ENCODE measurements at regions not wholly inside any gene's neighbourhood (a gene's known extent, or its start where the extent isn't known, plus 50 kb on each side); places are given as distances from the start of the nearest gene placed in this dataset.
"Not testable (repeated sequence)": the region's sequence is repeated elsewhere in the genome, so short reads cannot be mapped to it uniquely, and the experiment has no call there.

- H3K4me3 ChIP-seq (ENCODE audit: low read depth, low read length): no peak overlapping the region
- no peak overlapping the region for H3K4me3 Mint-ChIP-seq (ENCODE audit: unreplicated experiment)
- no peak for DNase-seq
- H3K27ac Mint-ChIP-seq (ENCODE audit: unreplicated experiment): no peak overlapping the region
- no peaks in the 10 kb centered on the region for H3K4me1 ChIP-seq
- no peaks in the 10 kb centered on the region for H3K9me3 ChIP-seq
- intact Hi-C loops (cut with micrococcal nuclease; ENCODE audit: unreplicated experiment): no loop called here
- TF ChIP-seq CTCF (IDR thresholded peaks at IDR 0.05; ENCODE audit: insufficient read depth in 1 of 2, low read depth in 1 of 2, low read length in 1 of 2, severe bottlenecking in 1 of 2, unreplicated experiment in 1 of 2): no peak
- no peaks in the 10 kb centered on the region for H3K4me1 Mint-ChIP-seq (ENCODE audit: low read depth, unreplicated experiment)
- no peaks in the 10 kb centered on the region for H3K27me3 Mint-ChIP-seq (ENCODE audit: insufficient read depth, unreplicated experiment)
- peaks cover under 1% of the 10 kb centered on the region for H3K9me3 Mint-ChIP-seq (ENCODE audit: unreplicated experiment)
- no peaks in the 10 kb centered on the region for H3K27me3 ChIP-seq (replicated peaks; ENCODE audit: control insufficient read depth, insufficient read depth, low read length)
- POLR2A ChIA-PET: no interaction called here
- H3K36me3 Mint-ChIP-seq (ENCODE audit: insufficient read depth, unreplicated experiment): no peaks in the 10 kb centered on the region
- no peaks in the 10 kb centered on the region for H3K36me3 ChIP-seq (ENCODE audit: control insufficient read depth, insufficient read depth, low read length)
- CTCF ChIA-PET: no interaction called here
- BruUV-seq (replicated peaks): no TSS peak
Observed at GRCh38 chr2:7693246-7694075, 776.2 kb downstream of the RNF144A start.

GRCh38 chr2:7694076-7694985 is 777.1 kb downstream of the RNF144A start:
- Mint-ChIP-seq H3K27ac (ENCODE audit: unreplicated experiment) (no peak overlapping the region), H3K27me3 (ENCODE audit: insufficient read depth, unreplicated experiment) (no peaks in the 10 kb centered on the region), H3K9me3 (ENCODE audit: unreplicated experiment) (no peaks in the 10 kb centered on the region), H3K4me1 (ENCODE audit: low read depth, unreplicated experiment) (no peaks in the 10 kb centered on the region), H3K36me3 (ENCODE audit: insufficient read depth, unreplicated experiment) (no peaks in the 10 kb centered on the region), H3K4me3 (ENCODE audit: unreplicated experiment) (no peak overlapping the region)
- Histone ChIP-seq H3K36me3 (ENCODE audit: control insufficient read depth, insufficient read depth, low read length) (no peaks in the 10 kb centered on the region), H3K27me3 (replicated peaks; ENCODE audit: control insufficient read depth, insufficient read depth, low read length) (no peaks in the 10 kb centered on the region), H3K4me3 (ENCODE audit: low read depth, low read length) (no peak overlapping the region), H3K9me3 (no peaks in the 10 kb centered on the region), H3K4me1 (no peaks in the 10 kb centered on the region)
- ChIA-PET CTCF (interaction anchor here (0.7 kb wide), 1 partner anchor 238 kb away, joined by 6 read pairs; no protein-coding TSS in a partner anchor), POLR2A (no interaction called here)
- intact Hi-C loops (cut with micrococcal nuclease; ENCODE audit: unreplicated experiment): no loop called here
- no peak for DNase-seq
- no peak for TF ChIP-seq CTCF (IDR thresholded peaks at IDR 0.05; ENCODE audit: insufficient read depth in 1 of 2, low read depth in 1 of 2, low read length in 1 of 2, severe bottlenecking in 1 of 2, unreplicated experiment in 1 of 2)
- BruUV-seq (replicated peaks): no TSS peak

GRCh38 chr2:7696556-7696955 is 779.3 kb downstream of the RNF144A start:
- H3K4me1 Mint-ChIP-seq (ENCODE audit: low read depth, unreplicated experiment); H3K36me3 ChIP-seq (ENCODE audit: control insufficient read depth, insufficient read depth, low read length); DNase-seq; H3K9me3 ChIP-seq; CTCF ChIA-PET; POLR2A ChIA-PET; H3K4me3 ChIP-seq (ENCODE audit: low read depth, low read length); H3K27ac Mint-ChIP-seq (ENCODE audit: unreplicated experiment); H3K36me3 Mint-ChIP-seq (ENCODE audit: insufficient read depth, unreplicated experiment); H3K27me3 ChIP-seq (replicated peaks; ENCODE audit: control insufficient read depth, insufficient read depth, low read length); H3K27me3 Mint-ChIP-seq (ENCODE audit: insufficient read depth, unreplicated experiment); H3K4me3 Mint-ChIP-seq (ENCODE audit: unreplicated experiment); intact Hi-C loops (cut with micrococcal nuclease; ENCODE audit: unreplicated experiment); H3K9me3 Mint-ChIP-seq (ENCODE audit: unreplicated experiment); BruUV-seq (replicated peaks); H3K4me1 ChIP-seq: not testable (repeated sequence)

Measured in Caco-2 (cell line).